HG02759 (cell line): ENCODE measurements at regions not wholly inside any gene's neighbourhood (a gene's known extent, or its start where the extent isn't known, plus 50 kb on each side); places are given as distances from the start of the nearest gene placed in this dataset.

Experiments
- ATAC-seq: cut with Tn5 transposase; IDR thresholded peaks from one replicate; pipeline ENCODE4 v1.9.1; 2021; ENCODE audit warnings: mild to moderate bottlenecking, moderate library complexity; ENCODE audit not compliant: unreplicated experiment

DNA sequence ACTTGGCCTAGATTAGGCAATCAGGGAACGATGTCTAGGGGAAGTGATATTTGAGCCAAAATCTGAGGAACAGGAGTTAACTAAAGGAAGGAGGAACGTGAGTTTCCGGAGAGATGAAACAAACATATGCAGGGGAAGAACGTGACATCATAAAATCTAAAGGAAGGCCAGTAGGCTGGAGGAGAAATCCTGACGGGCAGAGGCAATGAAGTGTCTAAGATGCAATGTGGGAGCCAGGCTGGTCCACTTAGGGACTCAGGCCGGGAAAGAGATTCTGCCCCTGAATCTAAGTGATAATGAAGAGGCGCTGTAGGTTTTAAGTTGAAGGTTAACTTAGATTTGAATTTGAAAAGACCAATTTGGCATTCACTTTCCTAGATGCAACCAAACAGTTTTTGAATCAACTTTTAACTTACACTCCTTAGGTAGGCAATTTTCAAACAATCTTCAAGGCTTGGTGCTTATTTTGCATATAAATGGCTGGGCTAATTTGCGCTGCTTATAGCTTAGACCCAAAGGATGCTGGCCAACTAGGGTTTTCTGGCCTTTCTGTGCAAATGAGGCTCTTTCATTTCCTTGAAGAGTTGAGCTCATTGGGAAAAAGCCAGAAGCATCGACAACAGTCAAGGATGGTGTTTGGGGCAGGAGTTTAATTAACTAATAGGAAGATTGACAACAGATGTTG lies 221.7 kb downstream of the SOX11 start:
- ATAC-seq = no peak

DNA sequence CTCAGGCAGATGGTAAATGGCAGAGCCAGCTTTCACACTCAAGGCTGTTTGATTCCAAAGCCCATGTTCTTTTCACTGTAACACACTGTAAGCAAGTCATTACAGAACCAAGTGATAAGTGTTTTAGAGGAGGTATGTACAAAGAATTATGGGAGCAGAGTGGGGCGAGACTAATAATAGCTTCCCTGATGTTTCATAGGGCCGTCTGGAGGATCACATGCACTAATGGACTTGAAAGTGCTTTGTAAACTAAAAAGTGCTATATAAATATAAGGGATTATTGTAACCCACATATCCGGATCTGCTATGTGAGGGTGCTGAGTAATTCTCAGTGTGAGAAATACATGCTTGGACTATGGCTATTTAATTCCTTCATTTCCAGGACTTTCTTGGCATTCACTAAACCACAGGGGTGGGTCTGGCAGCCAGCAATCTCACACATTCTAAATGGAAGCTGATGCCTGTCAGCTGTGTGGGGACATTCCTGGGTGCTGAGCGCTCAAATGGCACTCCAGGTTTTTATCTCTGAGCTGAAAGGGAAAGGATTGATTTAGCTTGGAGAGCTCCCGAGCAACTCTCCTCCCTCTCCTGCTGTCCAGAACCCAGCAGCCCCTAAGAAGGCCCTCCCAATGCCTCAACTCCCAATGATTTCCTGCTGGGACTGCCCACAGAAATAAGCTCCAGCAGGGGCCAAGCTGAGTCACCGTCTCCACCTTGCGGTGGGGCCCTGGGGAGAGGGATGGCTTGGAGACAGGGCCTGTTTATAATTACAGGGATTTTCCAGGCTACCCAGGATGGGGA lies 222.8 kb downstream of the SOX11 start:
- ATAC-seq = no peak

DNA sequence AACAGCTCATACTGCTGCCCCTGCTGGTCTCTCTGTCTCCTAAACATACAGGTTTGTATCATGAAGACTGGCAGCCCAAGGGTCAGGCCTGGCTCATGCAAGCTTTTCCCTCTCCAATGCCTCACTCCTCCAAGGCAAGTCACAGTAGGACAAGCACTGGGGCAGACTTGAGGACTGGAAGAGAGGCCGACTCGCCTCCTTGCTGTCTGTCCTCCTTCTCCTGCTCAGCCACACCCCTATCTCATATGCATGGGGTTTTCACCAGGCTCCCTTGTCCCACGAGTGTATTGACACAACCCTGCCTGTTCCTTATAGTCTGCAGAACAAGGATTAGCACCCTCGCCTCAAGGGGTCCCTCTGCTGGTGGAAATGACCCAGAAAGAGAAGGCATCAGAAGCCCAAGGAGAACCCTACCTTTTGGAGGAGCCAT lies 223.7 kb downstream of the SOX11 start:
- ATAC-seq = no peak

DNA sequence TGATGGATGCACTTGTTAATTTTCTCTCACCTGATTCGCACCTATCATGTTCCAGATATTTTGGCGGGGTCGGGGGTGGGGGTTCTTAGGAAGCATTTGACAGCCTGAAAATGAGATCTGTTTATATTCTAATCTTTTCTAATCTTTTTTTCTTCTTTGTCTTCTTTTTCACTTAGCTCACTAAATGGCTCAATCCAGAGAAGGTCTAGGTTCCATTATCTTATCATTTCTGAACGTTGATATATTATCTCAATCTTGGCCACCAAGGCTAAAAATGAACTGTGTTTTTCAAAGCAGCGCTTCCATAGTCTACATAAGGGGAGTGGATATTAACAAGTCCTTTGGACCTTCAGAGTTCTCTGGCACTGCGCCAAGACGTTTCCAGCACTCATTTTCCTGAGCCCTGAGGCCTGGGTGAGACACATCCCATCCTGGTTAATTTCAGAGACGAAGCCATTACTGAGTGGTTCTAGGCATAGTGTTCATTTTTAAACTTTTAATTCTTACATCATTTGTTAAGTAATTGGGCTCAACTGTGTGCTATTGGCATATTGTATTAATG lies 229.0 kb downstream of the SOX11 start:
- no peak for ATAC-seq

DNA sequence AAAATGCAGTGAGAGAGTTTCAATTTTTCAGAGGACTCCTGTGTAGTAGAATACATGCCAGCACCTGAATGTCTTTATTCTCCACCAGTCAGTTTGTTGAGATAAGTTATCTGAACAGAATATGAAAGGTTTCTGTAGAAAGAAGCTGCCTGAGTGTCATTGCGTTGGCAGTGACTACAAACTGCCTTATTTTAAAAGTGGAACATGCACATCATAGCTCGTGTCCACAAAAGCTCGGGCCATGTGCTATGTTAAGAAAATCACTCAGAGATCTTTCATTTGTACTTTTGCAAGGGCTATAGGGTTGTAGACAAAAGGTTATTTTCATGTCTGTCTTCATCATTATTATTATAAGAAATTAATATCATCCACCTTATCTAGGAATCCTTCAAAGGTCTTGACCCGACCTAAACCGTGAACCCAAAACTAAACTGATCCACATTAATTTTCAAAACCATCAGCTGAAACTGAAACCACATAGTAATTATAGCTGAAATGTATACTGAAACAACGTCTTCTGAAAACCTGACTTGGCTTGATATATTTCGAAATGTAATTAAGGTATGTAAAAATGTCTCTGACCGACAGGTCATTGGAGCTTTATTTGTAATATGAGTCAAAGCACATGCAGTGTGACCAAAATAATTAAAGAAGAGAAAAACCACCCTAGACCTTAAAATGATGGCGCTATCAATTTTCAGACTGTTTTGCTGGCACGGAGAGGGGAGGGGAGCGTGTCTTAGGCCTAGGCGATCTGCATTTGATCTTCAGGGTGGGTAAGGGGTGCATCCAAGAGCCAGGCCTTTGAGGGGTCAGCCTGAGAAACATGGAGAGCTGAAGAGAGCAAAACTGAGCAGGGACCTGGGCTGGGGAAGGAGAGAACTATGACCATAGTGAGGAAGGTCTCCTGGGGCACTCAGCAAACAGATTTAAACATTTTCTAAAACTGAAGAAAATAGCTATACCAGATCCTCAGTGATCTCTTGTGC lies 232.1 kb downstream of the SOX11 start:
- ATAC-seq = no peak

DNA sequence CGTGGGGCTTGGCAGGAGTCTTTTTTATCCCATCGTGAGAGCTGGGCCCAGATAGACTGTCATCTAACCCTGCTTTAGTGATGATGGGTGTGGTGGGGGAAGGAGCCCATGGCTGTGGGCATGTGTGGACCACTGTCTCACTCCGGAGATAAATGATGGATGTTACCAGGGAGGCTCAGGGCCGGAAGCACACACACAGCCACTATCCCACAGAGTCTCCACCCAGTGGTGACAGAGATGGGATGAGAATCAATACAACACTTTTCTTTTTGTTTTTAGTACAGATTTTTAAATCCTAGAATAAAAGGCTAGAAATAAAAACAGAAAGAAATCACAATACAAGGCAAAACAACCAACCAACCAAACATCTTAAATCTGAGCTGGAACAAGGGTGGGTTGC lies 233.4 kb downstream of the SOX11 start:
- no peak for ATAC-seq

DNA sequence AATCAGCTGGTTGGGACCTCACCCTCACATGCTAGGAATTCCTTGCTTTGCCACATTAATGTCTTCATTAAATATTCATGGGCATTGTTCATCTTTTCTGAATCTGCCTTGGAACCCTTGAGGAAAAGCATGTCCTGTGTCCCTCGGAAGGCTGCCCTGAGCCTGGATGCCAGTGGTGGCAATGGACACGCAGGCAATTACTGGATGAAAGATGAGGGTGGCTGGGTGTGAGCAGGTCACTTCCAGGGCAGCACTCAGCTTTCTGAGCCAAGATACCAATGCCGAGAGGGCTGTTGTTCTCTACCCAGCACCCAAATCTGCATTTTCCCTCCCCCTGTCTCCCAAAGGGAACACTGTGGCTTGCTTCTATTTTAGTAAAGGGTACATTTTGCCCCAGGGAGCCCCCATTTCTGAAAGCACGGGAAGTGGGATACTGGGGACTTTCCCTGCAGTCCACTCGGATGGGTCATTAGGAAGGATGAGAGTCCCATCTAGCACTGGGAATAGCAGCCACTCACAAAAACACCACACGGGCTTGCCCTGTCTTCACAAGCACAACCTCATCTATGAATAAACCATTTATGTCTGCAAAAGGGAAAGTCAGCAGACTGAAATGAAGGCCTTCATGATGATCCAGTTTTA lies 234.8 kb downstream of the SOX11 start:
- ATAC-seq = no peak

DNA sequence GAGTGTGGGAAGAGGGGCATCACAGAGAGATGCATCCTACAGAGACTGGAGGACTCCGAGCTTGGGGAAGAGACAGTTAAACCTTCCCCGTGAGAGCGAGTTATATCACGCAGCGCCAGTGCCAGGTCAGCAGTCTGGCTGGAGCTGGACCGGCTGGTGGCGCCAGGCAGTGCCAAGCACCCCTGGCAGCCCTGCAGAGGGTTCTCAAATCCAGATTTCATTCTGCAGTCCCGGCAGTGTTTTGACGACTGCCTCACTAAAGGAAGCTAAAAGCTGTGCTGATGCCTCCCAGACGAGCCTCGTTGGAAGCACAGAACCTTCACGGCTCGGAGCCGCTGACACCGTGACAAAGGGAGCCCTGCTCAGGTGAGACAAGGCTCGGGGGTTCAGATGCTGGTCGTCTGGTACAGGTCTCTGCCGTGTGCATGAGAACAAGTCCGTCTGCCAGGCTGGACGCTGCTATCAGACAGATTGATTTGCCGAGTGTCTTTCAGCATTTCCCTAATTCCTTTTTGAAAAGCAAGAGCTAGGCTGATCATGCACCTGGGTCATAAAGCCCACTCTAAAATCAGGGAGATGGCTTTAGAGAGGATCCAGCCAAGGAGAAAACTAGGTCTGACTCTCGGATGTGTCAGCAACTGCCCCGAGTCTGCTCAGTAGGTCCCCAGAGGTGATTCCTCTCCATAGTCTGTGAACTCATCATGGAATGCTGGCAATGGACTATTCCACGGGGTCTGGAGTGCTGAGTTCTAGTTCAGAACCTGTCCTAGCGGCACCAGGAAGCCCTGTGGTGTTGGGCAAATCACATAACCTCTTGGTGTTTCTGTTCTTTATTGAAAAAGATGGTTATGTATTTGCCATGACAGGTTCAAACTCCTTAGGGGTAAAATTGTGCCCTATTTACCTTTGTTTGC lies 240.6 kb downstream of the SOX11 start:
- no peak for ATAC-seq

DNA sequence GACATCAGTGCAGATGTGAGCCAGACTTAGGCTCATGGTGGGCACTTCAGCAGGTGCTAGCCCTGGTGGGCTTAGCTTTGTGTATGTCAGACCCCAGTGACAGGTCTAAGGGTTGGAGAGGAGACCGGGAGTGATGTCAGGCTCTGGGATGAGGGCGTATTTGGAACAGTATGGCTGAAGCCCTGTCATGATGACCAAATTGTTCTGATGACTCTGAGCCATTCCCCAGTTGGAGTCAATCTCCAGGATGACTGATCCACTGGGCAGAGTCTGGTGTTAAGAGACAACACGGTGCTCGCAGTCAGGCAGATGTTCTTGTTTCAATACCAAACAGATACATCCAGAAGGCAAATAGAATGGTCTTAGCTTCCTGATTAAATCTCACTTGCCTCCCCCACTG lies 241.5 kb downstream of the SOX11 start:
- no peak for ATAC-seq

DNA sequence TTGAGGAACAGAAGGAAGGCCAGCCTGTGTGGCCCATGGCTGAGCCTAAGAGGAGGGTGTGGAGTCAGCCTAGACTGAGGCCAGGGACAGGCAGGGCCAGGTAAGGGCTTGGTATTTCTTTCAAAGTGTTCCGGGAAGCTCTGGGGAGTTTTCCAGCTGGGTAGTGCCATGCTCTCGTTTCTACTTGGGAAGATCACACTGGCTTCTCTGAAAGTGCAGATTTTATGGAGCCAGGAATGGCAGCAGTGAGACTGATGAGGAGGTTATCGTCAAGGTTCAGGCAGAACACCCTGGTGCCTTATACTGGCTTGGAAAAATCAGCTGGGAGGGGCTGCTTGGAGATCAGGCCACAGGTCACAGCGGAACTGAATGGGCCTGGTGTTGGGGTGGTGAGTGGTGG lies 245.1 kb downstream of the SOX11 start:
- no peak for ATAC-seq

DNA sequence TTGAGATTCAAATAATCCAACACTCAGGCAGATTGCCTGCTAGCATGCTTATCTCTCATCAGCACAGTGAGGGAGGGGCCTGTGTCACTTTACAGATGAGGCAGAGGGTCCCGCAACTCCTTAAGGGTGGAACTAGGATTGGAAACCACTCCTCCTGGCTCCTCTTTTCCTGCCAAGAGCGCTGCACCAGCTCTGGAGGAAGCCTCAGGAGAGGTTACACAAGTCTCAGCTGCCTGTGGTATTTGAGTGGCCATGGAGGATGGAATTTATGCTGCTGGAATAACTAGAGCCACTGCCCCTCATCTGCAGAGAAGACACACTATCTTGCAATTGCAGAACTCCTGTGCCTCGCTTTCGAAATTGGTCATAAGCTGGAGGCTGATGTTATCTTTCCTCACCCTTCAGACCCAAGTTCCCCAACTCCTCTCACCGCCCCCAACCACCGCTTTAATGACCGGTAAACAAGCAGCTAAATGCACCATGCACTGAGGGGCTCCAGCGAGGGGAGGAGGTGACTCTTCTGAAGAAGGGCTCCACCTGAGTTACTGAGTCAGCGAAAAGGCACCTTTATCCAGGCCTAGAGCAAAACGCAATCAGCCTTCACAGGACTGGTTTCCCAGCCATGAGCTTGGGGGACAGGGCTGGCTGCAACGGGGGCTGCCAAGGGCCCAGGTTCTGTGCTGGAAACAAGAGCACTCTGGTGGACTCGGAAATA lies 245.8 kb downstream of the SOX11 start:
- no peak for ATAC-seq

DNA sequence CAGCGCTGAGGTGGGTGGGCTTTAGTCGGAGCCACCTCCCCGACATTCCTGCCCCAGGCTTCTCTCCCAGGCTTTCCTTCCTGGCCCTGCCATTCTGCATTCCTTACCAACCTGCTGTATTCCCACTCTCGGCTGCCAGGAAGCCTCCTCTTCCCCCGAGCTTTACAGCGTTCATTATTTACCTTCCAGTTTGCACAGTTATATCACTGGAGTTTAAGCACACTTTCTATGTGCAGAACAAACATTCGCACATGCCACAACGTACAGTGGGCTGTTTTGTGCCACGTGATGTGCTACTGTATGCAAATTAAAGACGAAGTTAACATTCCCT lies 246.3 kb downstream of the SOX11 start:
- ATAC-seq = no peak

DNA sequence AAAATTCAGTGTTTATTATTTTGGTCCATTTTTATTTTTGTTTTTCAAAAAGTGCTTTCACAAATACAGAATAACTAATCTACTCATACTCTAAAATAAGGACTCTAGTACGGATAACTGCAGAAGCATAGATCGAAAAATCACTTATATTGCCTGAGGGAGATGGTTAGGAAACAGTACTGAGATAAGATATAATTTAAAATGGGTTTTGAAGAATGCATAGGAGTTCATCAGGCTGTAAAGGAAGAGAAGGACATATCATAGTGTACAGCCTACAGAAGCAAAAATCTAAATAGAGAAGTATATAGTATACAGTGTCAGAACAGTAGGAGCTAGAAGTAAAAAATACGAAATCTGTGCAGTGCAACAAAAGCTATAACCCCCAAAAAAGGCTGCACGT lies 247.4 kb downstream of the SOX11 start:
- no peak for ATAC-seq

DNA sequence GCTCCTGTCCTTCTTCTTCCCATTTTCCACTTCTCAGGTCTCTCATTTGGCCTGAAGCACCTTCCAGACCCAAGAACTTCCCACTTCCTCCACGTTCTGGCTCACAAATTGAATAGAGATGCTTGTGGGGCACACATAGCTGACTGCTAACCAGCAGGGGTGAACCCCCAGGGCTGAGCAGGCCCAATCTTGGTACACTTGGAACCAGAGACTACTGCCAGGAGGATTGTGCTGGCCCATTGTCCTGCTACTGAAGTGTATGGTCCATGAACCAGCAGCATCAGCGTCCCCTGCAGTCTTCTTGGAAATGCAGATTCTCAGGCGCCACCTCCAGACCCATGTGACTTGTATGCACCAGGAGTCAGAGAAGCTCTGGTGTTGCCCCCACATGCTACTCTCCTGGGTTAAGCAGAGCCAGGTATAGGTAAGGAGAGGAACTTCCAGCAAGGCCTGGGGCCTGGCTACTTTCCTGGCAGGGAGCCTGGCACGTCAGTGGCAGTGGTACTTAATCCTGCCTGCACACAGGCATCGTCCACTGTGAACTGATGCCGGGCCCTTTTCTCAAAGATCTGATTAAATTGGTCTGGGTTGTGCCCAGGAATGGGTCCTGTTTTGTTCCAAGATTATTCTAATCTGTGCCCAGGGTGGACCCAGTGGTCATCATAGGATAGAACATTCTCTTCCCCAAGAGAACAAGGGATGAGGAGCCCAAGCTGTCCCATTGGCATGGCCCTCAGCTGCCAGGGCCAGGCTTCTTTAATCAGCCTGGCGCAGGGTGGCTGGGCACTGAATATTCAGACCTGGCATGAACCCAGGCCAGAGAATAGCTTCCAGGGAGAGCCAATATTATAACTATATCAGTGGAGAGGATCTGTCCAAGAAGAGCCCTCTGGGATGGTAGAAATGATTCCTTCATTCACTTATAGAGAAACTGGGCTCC lies 248.7 kb downstream of the SOX11 start:
- ATAC-seq = no peak

DNA sequence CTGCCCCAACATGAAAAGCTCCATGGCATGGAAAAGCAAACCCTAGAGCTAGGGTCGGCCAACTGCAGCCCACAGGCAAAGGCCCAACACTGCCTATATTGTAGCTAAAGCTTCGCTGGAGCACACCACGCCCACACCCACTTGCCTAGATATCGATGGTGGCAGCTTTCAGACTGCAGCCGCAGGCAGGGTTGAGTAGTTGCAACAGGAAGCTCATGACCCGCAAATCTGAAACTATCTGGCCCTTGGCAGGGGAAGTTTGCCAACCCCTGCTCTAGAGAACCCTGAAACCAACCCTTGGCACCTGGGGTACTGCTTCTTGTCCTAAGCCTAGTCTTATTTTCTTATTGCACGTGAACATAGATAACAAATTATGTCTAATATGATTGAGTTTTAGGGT lies 250.0 kb downstream of the SOX11 start:
- no peak for ATAC-seq

DNA sequence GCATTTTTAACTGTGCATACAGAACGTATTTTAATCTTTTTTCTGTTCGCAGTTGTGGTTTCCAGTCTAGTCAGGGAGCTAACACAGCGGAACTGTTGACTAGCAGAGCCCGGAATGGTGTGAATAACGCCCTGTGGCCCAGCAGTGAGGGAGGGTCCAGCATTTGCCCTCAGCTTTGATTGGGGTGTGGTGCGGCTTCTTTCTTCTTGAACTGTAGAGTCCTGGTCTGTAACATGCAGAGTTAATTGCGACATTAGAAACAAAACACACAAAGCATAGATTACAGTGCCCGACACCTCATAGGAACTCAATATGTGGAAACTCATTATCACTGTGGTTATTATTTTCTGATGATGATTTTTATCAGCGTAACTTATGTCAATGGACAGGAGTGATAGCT lies 253.6 kb downstream of the SOX11 start:
- ATAC-seq = no peak

DNA sequence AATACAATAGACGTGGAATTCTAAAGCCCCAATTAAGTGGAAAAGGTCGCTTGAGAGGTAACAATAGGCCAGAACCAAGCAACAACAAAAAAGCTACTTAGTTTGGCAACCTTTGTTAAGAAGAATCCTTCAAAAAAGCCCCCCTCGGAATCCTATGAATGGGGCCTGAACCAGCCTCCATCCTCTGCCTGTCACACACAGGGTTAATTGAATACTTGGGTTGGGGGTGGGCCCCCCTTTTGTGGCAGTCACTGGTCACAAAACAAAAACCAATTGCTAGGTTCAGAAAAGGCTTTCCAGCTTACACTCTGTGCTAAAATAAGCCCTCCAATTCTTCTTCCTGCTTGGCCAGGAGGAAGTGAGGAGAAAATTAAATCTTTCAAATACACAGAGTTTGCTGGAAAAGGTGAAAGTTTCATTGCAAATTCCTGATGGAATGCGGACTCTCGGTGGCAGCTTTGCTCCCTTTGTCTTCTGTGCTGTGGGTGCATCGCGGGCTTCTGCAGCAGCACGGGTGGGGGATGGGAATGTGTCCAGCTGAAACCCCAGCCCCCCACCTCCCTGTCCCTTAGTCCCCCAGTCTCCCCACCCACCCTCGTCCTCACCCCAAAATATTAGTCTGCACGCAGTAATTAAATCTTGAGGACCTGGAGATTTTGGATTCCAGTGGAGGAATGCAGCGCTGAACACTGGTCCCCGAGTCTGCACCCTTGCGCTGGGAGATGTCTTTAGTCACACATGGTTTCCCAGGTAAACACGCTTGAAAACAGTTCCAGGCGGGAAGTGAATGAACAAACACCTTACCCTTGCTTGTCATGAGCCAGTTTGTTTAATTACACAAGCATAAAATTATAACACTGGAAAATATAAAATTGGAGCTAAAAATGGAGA lies 254.3 kb downstream of the SOX11 start:
- ATAC-seq = no peak
